ENCODE measurements at regions not wholly inside any gene's neighbourhood (a gene's known extent, or its start where the extent isn't known, plus 50 kb on each side); places are given as distances from the start of the nearest gene placed in this dataset.

- TF ChIP-seq CTCF (IDR thresholded peaks at IDR 0.05) (no peak), EP300 (IDR thresholded peaks at IDR 0.05) (no peak)
Observed at GRCh38 chr10:2900530-2900929, 166.8 kb upstream of the PFKP start.

All from suprapubic skin (tissue), 3 donors.